ENCODE measurements at regions not wholly inside any gene's neighbourhood (a gene's known extent, or its start where the extent isn't known, plus 50 kb on each side); places are given as distances from the start of the nearest gene placed in this dataset.

DNA sequence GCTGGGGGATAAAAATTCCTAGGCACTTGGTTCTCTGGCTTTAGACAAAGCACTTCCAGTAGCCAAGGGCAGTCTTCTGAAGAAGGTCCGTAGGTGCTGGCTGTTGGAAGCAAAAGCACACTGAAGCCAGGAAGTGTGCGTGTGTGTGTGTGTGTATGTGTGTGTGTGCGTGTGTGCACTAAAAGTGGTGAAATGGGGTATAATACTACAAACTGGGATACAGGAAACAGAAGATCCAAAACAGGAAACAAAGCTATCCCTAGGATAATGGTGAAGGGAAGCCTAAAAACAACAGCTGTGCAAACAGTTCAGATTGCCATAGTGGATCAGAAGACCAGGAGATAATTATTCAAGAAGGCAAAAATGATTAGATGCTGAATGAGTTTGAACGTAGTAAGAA lies 103.4 kb downstream of the IL20RB start:
- Histone ChIP-seq H3K4me3 (ENCODE audit: low read depth in 1 of 3, low read length in 3 of 3) (no peak overlapping the region), H3K4me1 (ENCODE audit: control insufficient read depth in 4 of 4, insufficient read depth in 4 of 4, low read length in 3 of 4) (no peaks in the 10 kb centered on the region), H3K36me3 (ENCODE audit: control insufficient read depth in 4 of 4, insufficient read depth in 3 of 4, low read depth in 1 of 4, low read length in 3 of 4) (no peaks in the 10 kb centered on the region), H3K9ac (ENCODE audit: low read depth in 1 of 2, low read length in 2 of 2) (no peak overlapping the region), H3K9me3 (ENCODE audit: control insufficient read depth in 4 of 4, low read length in 3 of 4) (peaks cover 0 to 3% (median under 1%) of the 10 kb centered on the region in 4 donors), H3K27me3 (ENCODE audit: control insufficient read depth in 4 of 4, insufficient read depth in 4 of 4, low read length in 3 of 4) (no peaks in the 10 kb centered on the region), H3K27ac (ENCODE audit: low read depth in 1 of 2, low read length in 2 of 2) (no peak overlapping the region)
- 69% methylated on average over 4 of the region's 4 CpGs for WGBS
- TF ChIP-seq TAF1 (conservative IDR thresholded peaks at IDR 0.05): no peak
- no peak for TF ChIP-seq HNF4G (IDR thresholded peaks at IDR 0.05)
- TF ChIP-seq, protein P1, sequence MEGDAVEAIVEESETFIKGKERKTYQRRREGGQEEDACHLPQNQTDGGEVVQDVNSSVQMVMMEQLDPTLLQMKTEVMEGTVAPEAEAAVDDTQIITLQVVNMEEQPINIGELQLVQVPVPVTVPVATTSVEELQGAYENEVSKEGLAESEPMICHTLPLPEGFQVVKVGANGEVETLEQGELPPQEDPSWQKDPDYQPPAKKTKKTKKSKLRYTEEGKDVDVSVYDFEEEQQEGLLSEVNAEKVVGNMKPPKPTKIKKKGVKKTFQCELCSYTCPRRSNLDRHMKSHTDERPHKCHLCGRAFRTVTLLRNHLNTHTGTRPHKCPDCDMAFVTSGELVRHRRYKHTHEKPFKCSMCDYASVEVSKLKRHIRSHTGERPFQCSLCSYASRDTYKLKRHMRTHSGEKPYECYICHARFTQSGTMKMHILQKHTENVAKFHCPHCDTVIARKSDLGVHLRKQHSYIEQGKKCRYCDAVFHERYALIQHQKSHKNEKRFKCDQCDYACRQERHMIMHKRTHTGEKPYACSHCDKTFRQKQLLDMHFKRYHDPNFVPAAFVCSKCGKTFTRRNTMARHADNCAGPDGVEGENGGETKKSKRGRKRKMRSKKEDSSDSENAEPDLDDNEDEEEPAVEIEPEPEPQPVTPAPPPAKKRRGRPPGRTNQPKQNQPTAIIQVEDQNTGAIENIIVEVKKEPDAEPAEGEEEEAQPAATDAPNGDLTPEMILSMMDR (IDR thresholded peaks at IDR 0.05; ENCODE audit: low read depth, low read length, missing input control): no peak
- no peak for TF ChIP-seq YY1 (IDR thresholded peaks at IDR 0.05)
- no peak for TF ChIP-seq RAD21 (IDR thresholded peaks at IDR 0.05)
- TF ChIP-seq FOXA1 (IDR thresholded peaks at IDR 0.05): no peak
- TF ChIP-seq FOXA2 (IDR thresholded peaks at IDR 0.05): no peak
- TF ChIP-seq EGR1 (IDR thresholded peaks at IDR 0.05; ENCODE audit: low read depth in 2 of 2): no peak
- TF ChIP-seq RXRA (IDR thresholded peaks at IDR 0.05): no peak
- TF ChIP-seq SP1 (IDR thresholded peaks at IDR 0.05): no peak
- no peak for TF ChIP-seq GABPA (IDR thresholded peaks at IDR 0.05 in 1 of 2, conservative IDR thresholded peaks at IDR 0.05 in 1 of 2)
- DNase-seq (ENCODE audit: low spot score): no peak

DNA sequence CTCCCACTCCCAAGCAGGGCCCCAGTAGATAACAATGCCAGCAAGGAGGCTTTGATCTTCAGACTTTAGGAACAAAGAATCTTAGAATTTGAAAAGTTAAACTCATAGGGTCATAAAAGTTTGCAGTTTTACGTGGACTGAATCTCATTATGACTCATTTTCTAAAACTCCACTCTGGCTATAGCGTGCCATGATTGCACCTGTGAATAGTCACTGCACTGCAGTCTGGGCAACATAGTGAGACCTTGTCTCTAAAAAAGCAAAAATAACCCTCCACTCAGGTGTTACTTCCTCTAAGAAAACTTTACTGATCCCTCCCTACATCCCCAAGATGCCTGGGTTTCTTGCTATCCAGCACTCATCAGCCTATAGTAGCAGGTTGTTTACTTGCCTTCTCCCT lies 104.5 kb downstream of the IL20RB start:
- WGBS: 82% methylated on average over 2 of the region's 2 CpGs
- no peak for TF ChIP-seq FOXA2 (IDR thresholded peaks at IDR 0.05)
- TF ChIP-seq SP1 (IDR thresholded peaks at IDR 0.05): no peak
- TF ChIP-seq, protein P1 (IDR thresholded peaks at IDR 0.05; ENCODE audit: low read depth, low read length, missing input control): no peak
- no peak for TF ChIP-seq NR2F2 (IDR thresholded peaks at IDR 0.05)
- TF ChIP-seq RXRA (IDR thresholded peaks at IDR 0.05): no peak
- TF ChIP-seq, protein P2, sequence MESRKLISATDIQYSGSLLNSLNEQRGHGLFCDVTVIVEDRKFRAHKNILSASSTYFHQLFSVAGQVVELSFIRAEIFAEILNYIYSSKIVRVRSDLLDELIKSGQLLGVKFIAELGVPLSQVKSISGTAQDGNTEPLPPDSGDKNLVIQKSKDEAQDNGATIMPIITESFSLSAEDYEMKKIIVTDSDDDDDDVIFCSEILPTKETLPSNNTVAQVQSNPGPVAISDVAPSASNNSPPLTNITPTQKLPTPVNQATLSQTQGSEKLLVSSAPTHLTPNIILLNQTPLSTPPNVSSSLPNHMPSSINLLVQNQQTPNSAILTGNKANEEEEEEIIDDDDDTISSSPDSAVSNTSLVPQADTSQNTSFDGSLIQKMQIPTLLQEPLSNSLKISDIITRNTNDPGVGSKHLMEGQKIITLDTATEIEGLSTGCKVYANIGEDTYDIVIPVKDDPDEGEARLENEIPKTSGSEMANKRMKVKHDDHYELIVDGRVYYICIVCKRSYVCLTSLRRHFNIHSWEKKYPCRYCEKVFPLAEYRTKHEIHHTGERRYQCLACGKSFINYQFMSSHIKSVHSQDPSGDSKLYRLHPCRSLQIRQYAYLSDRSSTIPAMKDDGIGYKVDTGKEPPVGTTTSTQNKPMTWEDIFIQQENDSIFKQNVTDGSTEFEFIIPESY (IDR thresholded peaks at IDR 0.05): no peak
- TF ChIP-seq, protein P3, sequence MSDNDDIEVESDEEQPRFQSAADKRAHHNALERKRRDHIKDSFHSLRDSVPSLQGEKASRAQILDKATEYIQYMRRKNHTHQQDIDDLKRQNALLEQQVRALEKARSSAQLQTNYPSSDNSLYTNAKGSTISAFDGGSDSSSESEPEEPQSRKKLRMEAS (IDR thresholded peaks at IDR 0.05): no peak
- no peak for TF ChIP-seq HNF4A (conservative IDR thresholded peaks at IDR 0.05)
- no peak for TF ChIP-seq YY1 (IDR thresholded peaks at IDR 0.05)
- no peak for TF ChIP-seq JUND (IDR thresholded peaks at IDR 0.05)
- no peak for TF ChIP-seq FOXA1 (IDR thresholded peaks at IDR 0.05)
- no peak for TF ChIP-seq RAD21 (IDR thresholded peaks at IDR 0.05)
- no peak for TF ChIP-seq TAF1 (conservative IDR thresholded peaks at IDR 0.05)
- TF ChIP-seq, protein P4, sequence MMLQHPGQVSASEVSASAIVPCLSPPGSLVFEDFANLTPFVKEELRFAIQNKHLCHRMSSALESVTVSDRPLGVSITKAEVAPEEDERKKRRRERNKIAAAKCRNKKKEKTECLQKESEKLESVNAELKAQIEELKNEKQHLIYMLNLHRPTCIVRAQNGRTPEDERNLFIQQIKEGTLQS (IDR thresholded peaks at IDR 0.05): no peak
- TF ChIP-seq, protein P5, sequence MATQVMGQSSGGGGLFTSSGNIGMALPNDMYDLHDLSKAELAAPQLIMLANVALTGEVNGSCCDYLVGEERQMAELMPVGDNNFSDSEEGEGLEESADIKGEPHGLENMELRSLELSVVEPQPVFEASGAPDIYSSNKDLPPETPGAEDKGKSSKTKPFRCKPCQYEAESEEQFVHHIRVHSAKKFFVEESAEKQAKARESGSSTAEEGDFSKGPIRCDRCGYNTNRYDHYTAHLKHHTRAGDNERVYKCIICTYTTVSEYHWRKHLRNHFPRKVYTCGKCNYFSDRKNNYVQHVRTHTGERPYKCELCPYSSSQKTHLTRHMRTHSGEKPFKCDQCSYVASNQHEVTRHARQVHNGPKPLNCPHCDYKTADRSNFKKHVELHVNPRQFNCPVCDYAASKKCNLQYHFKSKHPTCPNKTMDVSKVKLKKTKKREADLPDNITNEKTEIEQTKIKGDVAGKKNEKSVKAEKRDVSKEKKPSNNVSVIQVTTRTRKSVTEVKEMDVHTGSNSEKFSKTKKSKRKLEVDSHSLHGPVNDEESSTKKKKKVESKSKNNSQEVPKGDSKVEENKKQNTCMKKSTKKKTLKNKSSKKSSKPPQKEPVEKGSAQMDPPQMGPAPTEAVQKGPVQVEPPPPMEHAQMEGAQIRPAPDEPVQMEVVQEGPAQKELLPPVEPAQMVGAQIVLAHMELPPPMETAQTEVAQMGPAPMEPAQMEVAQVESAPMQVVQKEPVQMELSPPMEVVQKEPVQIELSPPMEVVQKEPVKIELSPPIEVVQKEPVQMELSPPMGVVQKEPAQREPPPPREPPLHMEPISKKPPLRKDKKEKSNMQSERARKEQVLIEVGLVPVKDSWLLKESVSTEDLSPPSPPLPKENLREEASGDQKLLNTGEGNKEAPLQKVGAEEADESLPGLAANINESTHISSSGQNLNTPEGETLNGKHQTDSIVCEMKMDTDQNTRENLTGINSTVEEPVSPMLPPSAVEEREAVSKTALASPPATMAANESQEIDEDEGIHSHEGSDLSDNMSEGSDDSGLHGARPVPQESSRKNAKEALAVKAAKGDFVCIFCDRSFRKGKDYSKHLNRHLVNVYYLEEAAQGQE (IDR thresholded peaks at IDR 0.05): no peak
- TF ChIP-seq GABPA (IDR thresholded peaks at IDR 0.05 in 1 of 2, conservative IDR thresholded peaks at IDR 0.05 in 1 of 2): no peak

More for the DNA sequence above, 104.5 kb downstream of the IL20RB start:
- Histone ChIP-seq H3K4me1 (ENCODE audit: control insufficient read depth in 4 of 4, insufficient read depth in 4 of 4, low read length in 3 of 4) (no peaks in the 10 kb centered on the region), H3K4me3 (ENCODE audit: low read depth in 1 of 3, low read length in 3 of 3) (no peak overlapping the region), H3K9ac (ENCODE audit: low read depth in 1 of 2, low read length in 2 of 2) (no peak overlapping the region), H3K9me3 (ENCODE audit: control insufficient read depth in 4 of 4, low read length in 3 of 4) (peaks cover 0 to 3% (median under 1%) of the 10 kb centered on the region in 4 donors), H3K36me3 (ENCODE audit: control insufficient read depth in 4 of 4, insufficient read depth in 3 of 4, low read depth in 1 of 4, low read length in 3 of 4) (no peaks in the 10 kb centered on the region), H3K27ac (ENCODE audit: low read depth in 1 of 2, low read length in 2 of 2) (no peak overlapping the region), H3K27me3 (ENCODE audit: control insufficient read depth in 4 of 4, insufficient read depth in 4 of 4, low read length in 3 of 4) (no peaks in the 10 kb centered on the region)
- DNase-seq (ENCODE audit: low spot score): no peak

Data from liver (tissue), 8 donors.